Activated gamma-delta T cell (primary cell): ENCODE measurements at regions not wholly inside any gene's neighbourhood (a gene's known extent, or its start where the extent isn't known, plus 50 kb on each side); places are given as distances from the start of the nearest gene placed in this dataset.
"Not testable (repeated sequence)": the region's sequence is repeated elsewhere in the genome, so short reads cannot be mapped to it uniquely, and the experiment has no call there.

Source experiments
- DNase-seq: peaks from one replicate; lab custom pipeline; 2025; lab: John Stamatoyannopoulos, UW

DNA sequence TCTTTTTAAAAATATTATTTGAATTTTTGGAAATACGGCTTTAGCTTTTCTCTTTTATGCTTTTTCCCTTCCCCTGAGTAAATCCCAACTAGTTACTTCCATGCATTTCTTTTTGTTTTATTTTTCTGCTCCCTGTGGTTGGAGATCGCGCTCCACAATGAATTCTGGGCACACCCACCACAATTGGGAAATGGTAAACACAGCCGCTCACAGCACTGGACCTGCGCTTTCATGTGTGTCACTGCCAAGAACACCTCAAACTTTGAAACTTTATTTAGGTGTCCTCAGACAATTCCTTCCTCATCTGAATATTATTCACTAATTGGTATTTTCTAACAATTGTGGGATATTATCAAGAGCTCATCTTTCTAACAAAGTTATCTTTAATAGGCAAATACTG is 82.8 kb upstream of the TMEM18 start:
- DNase-seq: no peak

DNA sequence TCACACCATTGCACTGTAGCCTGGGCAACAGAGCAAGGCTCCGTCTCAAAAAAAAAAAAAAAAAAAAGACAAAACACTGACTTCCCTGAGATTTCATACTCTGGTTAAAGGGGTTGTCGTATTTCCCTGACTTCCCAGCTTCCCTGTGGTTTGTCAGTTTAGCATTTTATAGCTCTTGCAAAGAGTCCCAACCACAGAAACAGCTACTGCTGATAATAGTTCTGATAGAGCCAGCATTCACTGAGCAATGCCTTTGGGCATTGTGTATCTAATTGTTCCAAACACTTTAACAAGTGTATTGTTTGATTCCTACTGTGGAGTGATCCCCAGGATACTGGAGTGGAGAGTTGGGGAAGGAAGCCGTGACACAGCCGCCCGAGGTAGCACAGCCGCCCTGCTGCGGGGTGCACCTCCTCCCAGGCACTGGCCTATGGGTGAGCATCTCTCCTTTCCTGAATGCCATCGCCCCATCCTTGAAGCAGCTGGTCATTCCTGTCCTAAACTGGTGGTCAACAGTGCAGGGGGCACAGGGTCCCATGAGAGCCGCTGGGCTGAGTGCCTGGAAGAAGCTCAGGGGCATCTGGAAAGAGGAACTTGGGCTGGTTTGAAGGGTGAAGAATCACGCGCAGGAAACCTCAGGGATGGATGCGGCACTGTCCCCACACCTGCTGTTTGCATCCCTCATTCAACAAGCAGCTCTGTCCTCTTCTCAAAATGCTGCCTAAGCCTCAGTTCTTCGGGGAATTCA is 81.0 kb upstream of the TMEM18 start:
- DNase-seq: no peak

DNA sequence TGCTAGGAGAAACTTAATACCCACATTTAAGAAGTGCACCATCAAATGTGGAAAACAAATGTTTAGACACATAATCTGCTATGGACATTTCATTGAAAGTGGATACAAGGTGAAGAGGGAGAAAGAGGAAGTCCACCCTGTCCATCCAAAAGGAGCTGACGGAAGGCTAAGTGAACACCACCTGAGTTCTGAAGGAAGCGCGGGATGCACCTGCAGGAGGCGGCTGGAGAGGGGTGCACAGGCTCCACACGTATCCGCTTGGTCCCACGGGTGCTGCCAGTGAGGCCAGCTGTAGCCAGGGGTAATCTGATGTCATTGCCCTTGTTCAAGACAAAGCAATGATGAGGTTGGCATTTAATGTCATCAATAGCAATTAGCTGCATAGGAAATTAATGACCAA is 75.9 kb upstream of the TMEM18 start:
- no peak for DNase-seq

DNA sequence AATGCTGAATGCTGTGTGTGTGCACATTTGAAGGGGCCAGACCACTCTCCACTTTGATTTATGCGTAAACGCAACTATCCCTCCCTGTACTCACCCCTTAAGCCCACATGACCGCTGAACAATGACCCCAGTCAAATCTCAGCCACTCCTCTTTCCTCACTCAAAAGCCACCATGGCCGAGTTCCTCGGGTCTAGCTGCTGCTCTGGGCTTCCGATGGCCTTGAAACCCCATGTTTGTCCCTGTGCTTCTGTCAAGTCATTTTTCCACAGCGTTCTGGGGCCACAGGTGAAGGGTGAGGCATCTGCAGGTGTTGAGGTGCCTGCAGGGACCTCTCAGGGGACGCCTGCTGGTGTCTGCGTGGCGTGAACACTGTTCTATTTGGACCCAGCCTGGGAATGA is 74.3 kb upstream of the TMEM18 start:
- DNase-seq: no peak

DNA sequence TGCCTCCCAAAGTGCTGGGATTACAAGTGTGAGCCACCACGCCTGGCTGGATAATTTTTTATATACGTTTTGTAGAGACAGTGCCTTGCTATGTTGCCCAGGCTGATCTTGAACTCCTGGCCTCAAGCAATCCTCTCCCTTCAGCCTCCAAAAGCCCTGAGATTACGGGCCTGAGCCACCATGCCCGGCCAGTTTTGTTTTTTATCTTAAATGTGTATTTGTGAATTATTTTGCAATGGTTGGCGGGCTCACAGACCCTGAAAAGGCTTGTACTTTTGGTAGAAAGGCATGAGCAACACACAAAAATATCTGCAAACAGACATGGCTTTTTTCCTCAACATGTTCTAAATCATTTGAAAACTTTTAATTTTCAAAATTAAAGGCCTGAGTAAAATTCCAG is 73.4 kb upstream of the TMEM18 start:
- DNase-seq: no peak

DNA sequence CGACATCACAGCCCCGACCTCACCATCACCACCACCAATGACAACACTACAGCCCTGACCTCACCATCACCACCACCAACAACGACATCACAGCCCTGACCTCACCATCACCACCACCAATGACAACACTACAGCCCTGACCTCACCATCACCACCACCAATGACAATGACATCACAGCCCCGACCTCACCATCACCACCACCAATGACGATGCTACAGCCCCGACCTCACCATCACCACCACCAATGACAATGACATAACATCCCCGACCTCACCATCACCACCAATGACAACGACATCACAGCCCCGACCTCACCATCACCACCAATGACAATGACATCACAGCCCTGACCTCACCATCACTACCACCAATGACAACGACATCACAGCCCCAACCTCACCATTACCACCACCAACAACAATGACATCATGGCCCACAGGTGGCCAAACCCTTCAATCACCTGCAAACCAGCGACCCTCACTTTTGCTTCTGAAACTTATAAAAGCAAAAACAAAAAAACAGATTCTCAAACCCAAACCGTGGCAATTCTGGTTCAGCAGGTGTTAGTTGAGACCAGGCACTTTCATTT is 70.7 kb upstream of the TMEM18 start:
- DNase-seq: no peak

DNA sequence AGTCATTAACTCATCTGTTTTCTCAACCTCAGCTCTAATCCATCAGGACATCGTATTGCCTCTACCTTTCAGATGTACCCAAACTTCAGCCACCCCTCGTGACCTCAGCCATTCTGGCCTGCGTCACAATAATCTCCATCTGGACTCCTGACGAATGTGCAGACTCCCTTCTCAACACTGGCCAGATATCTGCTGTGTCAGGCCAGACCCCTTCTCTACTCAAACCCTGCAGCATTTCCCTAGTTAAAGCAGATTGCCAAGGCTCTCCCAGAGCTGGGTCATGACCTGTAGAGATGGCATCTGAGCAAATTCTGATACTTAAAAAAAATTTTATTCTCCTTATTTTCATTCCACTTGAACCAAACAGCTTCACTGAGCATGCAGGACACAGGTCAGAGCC is 69.5 kb upstream of the TMEM18 start:
- DNase-seq: no peak

DNA sequence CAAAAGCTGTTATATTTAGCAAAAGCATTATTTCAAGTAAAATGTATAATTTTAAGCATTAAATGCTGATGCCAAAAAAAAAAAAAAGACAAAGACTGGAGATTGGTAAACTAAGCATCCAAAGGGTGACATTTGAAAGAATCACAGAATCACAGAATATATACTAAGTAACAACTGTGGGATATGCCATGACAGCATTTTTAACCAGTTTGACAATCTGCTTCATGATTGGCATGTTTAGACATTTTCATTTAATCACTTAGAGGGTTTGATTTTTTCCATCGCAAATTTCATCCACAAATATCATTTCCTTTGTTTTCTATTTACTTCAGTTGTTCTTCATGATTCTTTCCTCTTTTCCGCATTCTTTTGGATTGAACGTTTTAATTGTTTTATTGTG is 66.9 kb upstream of the TMEM18 start:
- no peak for DNase-seq

DNA sequence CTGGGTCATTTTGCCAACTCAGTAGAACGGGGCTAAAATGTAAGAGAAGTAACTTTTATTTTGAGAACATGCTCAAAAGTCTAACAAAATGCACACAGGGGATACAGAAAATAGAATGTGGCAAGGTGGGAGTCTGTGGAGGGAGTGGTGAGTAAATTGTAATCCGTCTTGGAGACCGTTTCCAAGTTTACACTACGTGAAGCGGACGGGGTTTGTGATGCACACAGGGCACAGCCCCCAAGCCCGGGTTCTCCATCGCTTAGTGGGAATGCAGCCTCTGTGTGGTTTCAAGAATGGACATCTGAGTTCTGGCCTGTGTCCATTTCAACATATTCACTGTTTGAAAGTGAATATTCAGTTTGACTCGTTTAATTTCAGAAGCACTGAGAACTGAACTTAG is 65.0 kb upstream of the TMEM18 start:
- DNase-seq: no peak

DNA sequence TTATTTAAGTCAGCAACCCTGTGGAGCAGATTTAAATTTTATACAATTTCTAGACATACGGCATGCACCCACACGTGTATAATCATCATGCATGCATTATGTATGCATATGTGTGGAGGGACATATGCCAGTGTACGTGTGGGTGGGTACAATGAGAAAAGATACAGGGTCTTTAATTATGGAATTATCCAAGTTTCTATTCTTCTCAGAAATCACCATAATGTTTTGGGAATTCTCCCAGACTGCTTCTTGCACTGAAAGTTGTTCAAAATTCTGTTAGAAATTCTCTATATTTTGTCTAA is 63.9 kb upstream of the TMEM18 start:
- no peak for DNase-seq

DNA sequence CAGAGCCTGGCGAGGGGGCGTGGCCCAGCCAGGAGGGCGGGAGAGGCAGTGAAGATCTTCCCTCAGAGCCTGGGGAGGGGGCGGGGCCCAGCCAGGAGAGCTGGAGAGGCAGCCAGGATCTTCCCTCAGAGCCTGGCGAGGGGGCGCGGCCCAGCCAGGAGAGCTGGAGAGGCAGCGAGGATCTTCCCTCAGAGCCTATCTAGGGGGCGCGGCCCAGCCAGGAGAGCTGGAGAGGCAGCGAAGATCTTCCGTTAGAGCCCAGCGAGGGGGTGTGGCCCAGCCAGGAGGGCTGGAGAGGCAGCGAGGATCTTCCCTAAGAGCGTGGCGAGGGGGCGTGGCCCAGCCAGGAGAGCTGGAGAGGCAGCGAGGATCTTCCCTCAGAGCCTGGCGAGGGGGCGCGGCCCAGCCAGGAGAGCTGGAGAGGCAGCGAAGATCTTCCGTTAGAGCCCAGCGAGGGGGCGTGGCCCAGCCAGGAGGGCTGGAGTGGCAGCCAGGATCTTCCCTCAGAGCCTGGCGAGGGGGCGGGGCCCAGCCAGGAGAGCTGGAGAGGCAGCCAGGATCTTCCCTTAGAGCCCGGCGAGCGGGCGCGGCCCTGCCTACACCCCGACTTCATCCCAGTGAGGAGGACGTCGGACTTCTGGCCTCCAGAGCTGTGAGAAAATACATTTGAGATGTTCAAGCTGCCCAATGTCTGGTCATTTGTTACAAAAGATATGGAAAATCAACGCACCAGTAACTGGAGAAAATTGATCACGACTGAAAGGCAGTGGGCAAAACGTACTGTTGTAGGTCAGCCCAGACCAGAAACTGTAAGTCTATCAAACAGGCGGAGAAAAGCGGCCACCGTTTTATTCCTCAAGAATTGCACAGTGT is 63.4 kb upstream of the TMEM18 start:
- DNase-seq: not testable (repeated sequence)

DNA sequence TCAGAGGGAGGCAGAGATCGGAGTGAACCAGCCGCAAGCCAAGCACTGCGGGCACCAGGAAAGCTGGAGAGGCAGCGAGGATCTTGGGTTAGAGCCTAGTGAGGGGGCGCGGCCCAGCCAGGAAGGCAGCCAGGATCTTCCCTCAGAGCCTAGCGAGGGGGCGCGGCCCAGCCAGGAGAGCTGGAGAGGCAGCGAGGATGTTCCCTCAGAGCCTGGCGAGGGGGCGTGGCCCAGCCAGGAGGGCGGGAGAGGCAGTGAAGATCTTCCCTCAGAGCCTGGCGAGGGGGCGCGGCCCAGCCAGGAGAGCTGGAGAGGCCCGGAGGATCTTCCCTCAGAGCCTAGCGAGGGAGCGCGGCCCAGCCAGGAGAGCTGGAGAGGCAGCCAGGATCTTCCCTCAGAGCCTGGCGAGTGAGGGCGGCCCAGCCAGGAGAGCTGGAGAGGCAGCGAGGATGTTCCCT is 62.7 kb upstream of the TMEM18 start:
- DNase-seq: not testable (repeated sequence)

DNA sequence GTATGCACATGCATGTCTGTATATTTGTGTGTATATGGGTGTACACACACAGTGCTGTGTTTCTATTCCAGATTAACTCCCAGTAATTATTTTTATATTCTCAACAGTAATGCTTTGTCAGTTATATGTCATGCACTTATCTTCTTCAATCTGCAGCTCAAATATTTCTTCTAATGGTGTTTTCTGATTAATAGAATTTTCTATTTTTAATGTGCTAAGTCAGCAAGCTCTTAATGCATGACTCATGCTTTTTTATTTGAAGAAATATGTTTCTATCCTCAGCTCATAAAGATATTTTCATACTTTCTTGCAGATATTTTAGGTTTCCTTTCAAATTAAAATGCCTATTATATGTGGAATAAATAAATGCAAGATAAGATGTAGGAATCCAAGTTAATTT is 59.7 kb upstream of the TMEM18 start:
- no peak for DNase-seq

DNA sequence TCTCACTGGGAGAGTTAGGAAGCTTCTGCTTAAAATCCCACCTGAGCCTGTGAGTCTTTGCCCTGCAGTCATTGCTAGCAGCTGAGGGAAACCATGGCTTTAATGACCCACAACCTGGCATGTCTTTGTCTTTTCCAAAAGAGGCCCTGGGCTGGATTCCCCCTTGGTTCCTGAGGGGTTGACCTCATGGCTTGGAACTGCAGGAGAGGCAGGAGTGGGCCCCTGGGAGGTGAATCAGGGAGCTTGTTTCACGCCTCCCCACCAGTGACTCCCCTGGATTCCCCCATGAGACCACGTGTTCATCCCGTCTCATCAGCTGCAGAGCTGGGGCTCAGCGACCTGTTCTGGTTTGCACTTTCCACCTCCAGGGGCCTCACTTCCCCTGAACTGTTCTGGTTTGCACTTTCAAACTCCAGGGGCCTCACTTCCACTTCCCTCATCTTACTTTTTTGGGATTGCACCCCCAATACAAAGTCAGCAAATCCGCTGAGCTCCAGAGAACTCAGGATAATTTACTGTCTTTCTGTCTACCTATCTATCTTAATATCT is 58.5 kb upstream of the TMEM18 start:
- DNase-seq: no peak

DNA sequence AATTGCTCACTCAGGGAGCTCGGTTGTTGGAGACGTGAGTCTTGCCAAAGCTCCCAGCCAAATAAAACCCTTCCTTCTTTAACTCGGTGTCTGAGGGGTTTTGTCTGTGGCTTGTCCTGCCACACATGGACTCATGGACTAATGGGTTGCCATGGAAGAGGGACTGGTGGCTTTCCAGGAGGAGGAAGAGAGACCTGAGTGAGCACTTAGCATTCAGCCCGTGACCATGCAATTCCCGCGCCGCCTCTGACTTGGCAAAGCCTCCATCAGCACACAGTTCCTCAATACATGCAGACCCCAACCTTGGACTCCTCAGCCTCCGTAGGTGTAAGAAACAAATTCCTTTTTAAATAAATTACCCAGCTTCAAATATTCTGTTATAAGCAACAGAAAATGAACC is 57.3 kb upstream of the TMEM18 start:
- DNase-seq: no peak

DNA sequence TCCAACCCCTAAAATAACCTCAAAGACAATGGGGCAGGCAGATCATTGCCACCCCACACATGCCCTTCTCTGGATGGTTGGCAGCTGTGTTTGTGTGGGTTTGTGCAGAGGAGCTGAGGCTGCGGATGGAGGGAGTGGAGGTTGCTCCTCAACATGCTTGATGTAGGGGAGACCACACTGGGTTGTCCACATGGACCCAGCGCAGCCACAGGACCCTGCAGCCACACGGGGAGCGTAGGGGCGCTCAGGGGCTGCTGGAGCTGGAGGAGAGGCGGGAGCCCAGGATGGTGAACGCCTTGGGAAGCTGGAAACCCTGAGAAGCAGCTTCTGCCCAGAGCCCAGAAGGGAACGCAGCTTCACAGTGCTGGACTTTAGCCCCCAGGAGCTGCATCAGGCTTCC is 56.3 kb upstream of the TMEM18 start:
- no peak for DNase-seq

DNA sequence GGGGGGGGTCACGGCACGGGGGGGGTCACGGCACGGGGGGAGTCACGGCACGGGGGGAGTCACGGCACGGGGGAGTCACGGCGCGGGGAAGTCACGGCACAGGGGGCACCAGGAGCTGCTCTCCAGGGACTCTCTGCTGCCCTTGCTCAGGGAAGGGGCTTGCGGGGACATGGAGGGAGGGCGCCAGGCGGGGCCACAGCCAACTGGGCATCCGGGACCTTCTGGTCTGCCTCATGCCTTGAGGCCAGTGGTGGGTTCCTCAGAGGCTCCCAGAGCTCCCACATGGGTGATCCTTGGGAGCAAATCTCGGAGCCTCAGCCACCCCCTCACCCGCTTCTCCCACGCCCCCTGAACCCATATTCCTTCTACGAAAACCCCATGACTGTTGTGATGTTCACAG is 55.8 kb upstream of the TMEM18 start:
- no peak for DNase-seq

DNA sequence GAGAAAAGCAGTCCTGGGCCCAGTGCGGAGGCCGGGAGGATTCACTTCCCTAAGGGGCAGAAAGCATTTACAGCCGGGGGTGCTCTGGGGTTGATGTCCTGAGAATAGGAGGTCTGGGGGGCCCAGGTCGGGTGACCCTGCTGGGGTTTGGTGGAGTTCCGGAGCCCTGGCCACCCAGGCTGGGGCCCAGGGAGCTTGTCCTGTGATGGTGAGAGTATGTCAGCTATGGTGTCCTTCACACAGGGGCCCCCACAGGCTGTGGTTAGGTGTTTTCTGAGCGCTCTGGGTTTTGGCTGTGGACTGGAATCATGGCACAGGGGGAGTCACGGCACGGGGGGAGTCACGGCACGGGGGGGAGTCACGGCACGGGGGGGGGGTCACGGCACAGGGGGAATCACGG is 54.5 kb upstream of the TMEM18 start:
- no peak for DNase-seq

DNA sequence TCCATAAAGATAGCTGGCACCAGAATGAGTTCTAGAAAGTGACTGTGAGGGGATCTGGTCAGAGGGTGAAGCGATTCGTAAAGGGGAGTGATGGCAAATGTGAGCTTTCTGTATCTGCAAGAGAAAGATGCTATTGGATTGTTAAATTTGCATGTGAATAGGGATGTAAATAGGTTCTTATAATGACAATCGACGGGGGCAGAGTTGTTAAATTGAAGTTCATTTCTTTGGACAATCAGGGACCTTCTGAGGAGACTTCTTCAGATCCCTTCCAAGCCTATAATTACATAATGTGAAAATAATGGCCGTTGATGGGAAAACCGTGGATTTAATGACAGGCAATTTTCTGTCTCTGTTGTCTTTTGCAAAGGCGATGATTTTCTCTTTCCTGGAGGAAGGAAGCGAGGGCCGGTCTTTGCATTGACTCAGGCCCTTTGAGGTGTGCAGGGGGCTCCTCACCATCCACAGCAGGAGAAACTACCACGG is 52.2 kb upstream of the TMEM18 start:
- no peak for DNase-seq

DNA sequence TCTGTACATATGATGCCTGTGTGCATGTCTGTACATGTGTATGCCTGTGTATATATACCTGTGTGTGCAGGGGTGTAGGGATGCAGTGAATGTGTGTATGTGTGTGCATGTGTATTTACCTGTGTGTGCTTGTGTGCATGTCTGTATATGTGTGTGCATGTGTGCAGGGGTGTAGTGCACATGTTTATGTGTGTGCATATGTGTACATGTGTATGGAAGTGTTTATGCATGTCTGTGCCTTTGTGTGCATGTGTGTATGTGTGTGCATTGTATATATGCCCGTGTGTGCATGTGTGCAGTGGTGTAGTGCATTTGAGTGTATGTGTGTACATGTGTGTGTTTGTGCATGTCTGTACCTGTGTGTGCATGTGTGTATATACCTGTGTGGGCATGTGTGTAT is 51.0 kb upstream of the TMEM18 start:
- no peak for DNase-seq

DNA sequence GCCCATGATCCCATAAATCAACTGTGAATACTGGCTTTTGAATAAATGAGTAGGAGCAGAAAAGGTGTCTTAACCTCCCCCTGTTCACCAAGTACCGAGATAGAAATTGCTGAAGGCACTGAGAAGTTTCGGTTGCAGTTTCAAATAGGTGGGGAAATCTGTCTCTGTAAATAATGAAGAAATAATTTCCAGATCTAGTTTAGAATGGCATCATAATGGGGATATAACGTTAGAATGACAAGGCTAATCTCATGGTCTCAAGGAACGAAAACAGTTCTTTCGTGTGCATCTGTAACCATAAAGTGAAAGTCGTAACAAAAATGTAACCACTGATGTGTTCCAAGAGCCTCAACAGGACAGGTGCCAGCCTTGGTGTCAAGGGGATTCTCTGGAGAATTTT is 49.9 kb upstream of the TMEM18 start:
- no peak for DNase-seq
